ENCODE measurements at regions not wholly inside any gene's neighbourhood (a gene's known extent, or its start where the extent isn't known, plus 50 kb on each side); places are given as distances from the start of the nearest gene placed in this dataset.

DNA sequence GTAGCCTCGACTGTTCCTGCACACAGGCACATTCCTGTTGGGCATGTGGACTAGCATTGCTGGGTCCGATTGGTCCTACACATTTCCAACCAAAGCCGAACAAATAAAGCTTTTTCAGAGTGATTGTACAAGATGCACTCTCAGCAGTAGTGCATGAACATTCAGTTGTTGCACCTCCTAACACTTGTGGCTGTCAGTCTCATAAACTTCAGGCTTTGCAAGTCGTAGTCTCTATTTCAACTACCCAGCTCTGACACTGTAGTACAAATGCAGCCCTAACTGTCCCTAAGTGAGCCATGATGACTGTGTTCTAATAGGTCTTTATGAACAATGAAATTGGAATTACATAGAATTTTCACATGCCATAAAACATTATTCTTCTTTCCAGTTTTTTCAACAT, 281.7 kb upstream of the ATP10A start:
- H3K9me2 ChIP-seq (replicated peaks; ENCODE audit: insufficient read depth), result no peaks in the 10 kb centered on the region
- WGBS (ENCODE audit: low lambda C conversion rate, missing lambda C conversion rate), result 87% methylated on average over 4 of the region's 4 CpGs
- H3K36me3 ChIP-seq (replicated peaks; ENCODE audit: insufficient read depth, low read depth), result no peaks in the 10 kb centered on the region
- TF ChIP-seq, protein P1, sequence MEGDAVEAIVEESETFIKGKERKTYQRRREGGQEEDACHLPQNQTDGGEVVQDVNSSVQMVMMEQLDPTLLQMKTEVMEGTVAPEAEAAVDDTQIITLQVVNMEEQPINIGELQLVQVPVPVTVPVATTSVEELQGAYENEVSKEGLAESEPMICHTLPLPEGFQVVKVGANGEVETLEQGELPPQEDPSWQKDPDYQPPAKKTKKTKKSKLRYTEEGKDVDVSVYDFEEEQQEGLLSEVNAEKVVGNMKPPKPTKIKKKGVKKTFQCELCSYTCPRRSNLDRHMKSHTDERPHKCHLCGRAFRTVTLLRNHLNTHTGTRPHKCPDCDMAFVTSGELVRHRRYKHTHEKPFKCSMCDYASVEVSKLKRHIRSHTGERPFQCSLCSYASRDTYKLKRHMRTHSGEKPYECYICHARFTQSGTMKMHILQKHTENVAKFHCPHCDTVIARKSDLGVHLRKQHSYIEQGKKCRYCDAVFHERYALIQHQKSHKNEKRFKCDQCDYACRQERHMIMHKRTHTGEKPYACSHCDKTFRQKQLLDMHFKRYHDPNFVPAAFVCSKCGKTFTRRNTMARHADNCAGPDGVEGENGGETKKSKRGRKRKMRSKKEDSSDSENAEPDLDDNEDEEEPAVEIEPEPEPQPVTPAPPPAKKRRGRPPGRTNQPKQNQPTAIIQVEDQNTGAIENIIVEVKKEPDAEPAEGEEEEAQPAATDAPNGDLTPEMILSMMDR (IDR thresholded peaks at IDR 0.05; ENCODE audit: poor library complexity), result no peak
- TF ChIP-seq EZH2 (IDR thresholded peaks at IDR 0.05; ENCODE audit: borderline replicate concordance) (no peak), EZH2phosphoT487 (IDR thresholded peaks at IDR 0.05; ENCODE audit: low read depth, severe bottlenecking, unreplicated experiment) (no peak)
- no peak for DNase-seq (ENCODE audit: low spot score)
- no peak overlapping the region for H3K4me3 ChIP-seq
- H3K9me3 ChIP-seq (ENCODE audit: low read depth), result no peaks in the 10 kb centered on the region
- H3K27me3 ChIP-seq, result peaks cover 2% of the 10 kb centered on the region
- no peak overlapping the region for H2AFZ ChIP-seq
- H3K27ac ChIP-seq, result no peak overlapping the region
- no peaks in the 10 kb centered on the region for H4K20me1 ChIP-seq (ENCODE audit: insufficient read depth, poor library complexity, severe bottlenecking)
- H3K4me1 ChIP-seq (ENCODE audit: insufficient read depth), result no peaks in the 10 kb centered on the region
- no peaks in the 10 kb centered on the region for H3K79me2 ChIP-seq
- H3K4me2 ChIP-seq, result no peak overlapping the region

DNA sequence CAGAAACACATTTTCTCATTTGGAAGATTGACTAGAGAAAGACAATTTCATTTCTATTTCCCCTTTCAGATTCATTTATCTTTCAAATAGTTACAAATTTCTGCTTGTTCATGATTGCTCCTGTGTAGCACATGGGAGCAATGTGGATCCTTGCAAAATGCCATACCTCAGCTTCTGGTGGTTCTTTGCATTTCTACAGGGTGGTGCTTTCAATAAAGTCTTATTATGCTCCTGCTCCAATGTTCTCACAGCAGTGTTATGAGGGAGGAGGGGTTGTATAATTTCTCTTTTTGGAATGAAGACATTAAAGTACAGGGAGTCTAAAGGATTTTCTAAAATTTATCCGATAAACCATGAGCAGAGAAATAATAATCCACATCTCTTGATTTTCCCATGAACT, 280.1 kb upstream of the ATP10A start:
- H2AFZ ChIP-seq, result no peak overlapping the region
- no peaks in the 10 kb centered on the region for H3K4me1 ChIP-seq (ENCODE audit: insufficient read depth)
- H3K36me3 ChIP-seq (replicated peaks; ENCODE audit: insufficient read depth, low read depth), result no peaks in the 10 kb centered on the region
- H3K4me2 ChIP-seq, result no peak overlapping the region
- TF ChIP-seq, protein P1 (IDR thresholded peaks at IDR 0.05; ENCODE audit: poor library complexity), result no peak
- no peak for TF ChIP-seq EZH2phosphoT487 (IDR thresholded peaks at IDR 0.05; ENCODE audit: low read depth, severe bottlenecking, unreplicated experiment)
- TF ChIP-seq EZH2 (IDR thresholded peaks at IDR 0.05; ENCODE audit: borderline replicate concordance), result no peak
- no peak overlapping the region for H3K27ac ChIP-seq
- WGBS (ENCODE audit: low lambda C conversion rate, missing lambda C conversion rate), result 89% methylated on average over 1 of the region's 1 CpG
- H3K9me3 ChIP-seq (ENCODE audit: low read depth), result no peaks in the 10 kb centered on the region
- no peaks in the 10 kb centered on the region for H4K20me1 ChIP-seq (ENCODE audit: insufficient read depth, poor library complexity, severe bottlenecking)
- H3K27me3 ChIP-seq, result peaks cover 2% of the 10 kb centered on the region
- H3K4me3 ChIP-seq, result no peak overlapping the region
- H3K9me2 ChIP-seq (replicated peaks; ENCODE audit: insufficient read depth), result no peaks in the 10 kb centered on the region
- no peak for DNase-seq (ENCODE audit: low spot score)
- no peaks in the 10 kb centered on the region for H3K79me2 ChIP-seq

DNA sequence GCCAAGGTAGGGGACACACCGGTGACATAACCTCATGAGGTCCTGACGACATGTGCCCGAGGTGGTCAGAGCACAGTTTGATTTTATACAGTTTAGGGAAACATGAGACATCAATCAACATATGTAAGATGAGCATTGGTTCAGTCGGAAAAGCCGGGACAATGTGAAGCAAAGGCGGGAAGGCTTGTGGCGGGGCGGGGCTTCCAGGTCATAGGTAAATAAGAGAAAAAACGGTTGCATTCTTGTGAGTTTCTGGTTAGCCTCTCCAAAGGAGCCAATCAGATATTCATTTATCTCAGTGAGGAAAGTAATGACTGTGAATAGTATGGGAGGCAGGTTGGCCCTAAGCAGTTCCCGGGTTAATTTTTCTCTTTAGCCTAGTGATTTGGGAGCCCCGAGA, 271.7 kb upstream of the ATP10A start:
- H3K36me3 ChIP-seq (replicated peaks; ENCODE audit: insufficient read depth, low read depth), result no peaks in the 10 kb centered on the region
- no peak overlapping the region for H3K4me2 ChIP-seq
- 74% methylated on average over 11 of the region's 11 CpGs for WGBS (ENCODE audit: low lambda C conversion rate, missing lambda C conversion rate)
- no peak overlapping the region for H3K4me3 ChIP-seq
- H3K9me2 ChIP-seq (replicated peaks; ENCODE audit: insufficient read depth), result no peaks in the 10 kb centered on the region
- H3K27me3 ChIP-seq, result no peaks in the 10 kb centered on the region
- H4K20me1 ChIP-seq (ENCODE audit: insufficient read depth, poor library complexity, severe bottlenecking), result no peaks in the 10 kb centered on the region
- H3K9me3 ChIP-seq (ENCODE audit: low read depth), result no peaks in the 10 kb centered on the region
- TF ChIP-seq EZH2 (IDR thresholded peaks at IDR 0.05; ENCODE audit: borderline replicate concordance), result no peak
- TF ChIP-seq EZH2phosphoT487 (IDR thresholded peaks at IDR 0.05; ENCODE audit: low read depth, severe bottlenecking, unreplicated experiment), result no peak
- TF ChIP-seq, protein P1 (IDR thresholded peaks at IDR 0.05; ENCODE audit: poor library complexity), result no peak
- H3K4me1 ChIP-seq (ENCODE audit: insufficient read depth), result no peaks in the 10 kb centered on the region
- H3K79me2 ChIP-seq, result no peaks in the 10 kb centered on the region
- H2AFZ ChIP-seq, result no peak overlapping the region
- DNase-seq (ENCODE audit: low spot score), result no peak
- no peak overlapping the region for H3K27ac ChIP-seq

DNA sequence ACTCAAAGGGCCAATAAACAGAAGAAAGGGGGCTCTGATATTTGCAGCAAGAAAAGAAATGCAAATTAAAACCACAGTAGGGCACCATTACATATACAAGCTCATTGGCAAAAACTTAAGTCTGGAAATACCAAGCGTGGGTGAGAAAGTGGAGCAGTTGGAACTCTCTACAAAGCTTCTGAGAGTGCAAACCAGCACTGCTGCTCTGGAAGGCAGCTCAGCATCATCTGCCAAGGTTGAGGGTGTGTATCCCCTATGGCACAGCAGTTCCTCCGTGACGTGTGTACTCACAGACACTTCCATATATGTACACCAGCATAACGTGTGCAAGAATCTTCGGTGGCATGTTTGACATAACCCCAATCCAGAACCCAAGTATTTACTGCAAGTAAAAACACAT, 271.0 kb upstream of the ATP10A start:
- WGBS (ENCODE audit: low lambda C conversion rate, missing lambda C conversion rate), result 83% methylated on average over 5 of the region's 5 CpGs
- no peak overlapping the region for H3K27ac ChIP-seq
- H3K4me3 ChIP-seq, result no peak overlapping the region
- no peaks in the 10 kb centered on the region for H3K9me3 ChIP-seq (ENCODE audit: low read depth)
- TF ChIP-seq, protein P1 (IDR thresholded peaks at IDR 0.05; ENCODE audit: poor library complexity), result no peak
- TF ChIP-seq EZH2phosphoT487 (IDR thresholded peaks at IDR 0.05; ENCODE audit: low read depth, severe bottlenecking, unreplicated experiment) (no peak), EZH2 (IDR thresholded peaks at IDR 0.05; ENCODE audit: borderline replicate concordance) (no peak)
- no peaks in the 10 kb centered on the region for H3K36me3 ChIP-seq (replicated peaks; ENCODE audit: insufficient read depth, low read depth)
- H3K79me2 ChIP-seq, result no peaks in the 10 kb centered on the region
- H2AFZ ChIP-seq, result no peak overlapping the region
- no peak for DNase-seq (ENCODE audit: low spot score)
- no peaks in the 10 kb centered on the region for H3K9me2 ChIP-seq (replicated peaks; ENCODE audit: insufficient read depth)
- no peaks in the 10 kb centered on the region for H3K4me1 ChIP-seq (ENCODE audit: insufficient read depth)
- H3K27me3 ChIP-seq, result no peaks in the 10 kb centered on the region
- no peaks in the 10 kb centered on the region for H4K20me1 ChIP-seq (ENCODE audit: insufficient read depth, poor library complexity, severe bottlenecking)
- no peak overlapping the region for H3K4me2 ChIP-seq

Data from hepatocyte (in vitro differentiated cells).